CD4-positive, alpha-beta T cell treated with Interleukin-6 at 100 ng/mL for 8 hours (primary cell): ENCODE measurements at regions not wholly inside any gene's neighbourhood (a gene's known extent, or its start where the extent isn't known, plus 50 kb on each side); places are given as distances from the start of the nearest gene placed in this dataset.
"Not testable (repeated sequence)": the region's sequence is repeated elsewhere in the genome, so short reads cannot be mapped to it uniquely, and the experiment has no call there.

Source experiments
- DNase-seq: peaks from one replicate; pipeline ENCODE4 v3.0.0-alpha.2; 2020; ENCODE audit warnings: mixed read lengths, low spot score

- DNase-seq = no peak
These were observed 70.6 kb upstream of the ANKH start for GRCh38 chr5:14942212-14942611.

- DNase-seq = no peak
These were observed 65.7 kb upstream of the ANKH start for GRCh38 chr5:14937254-14937653.

GRCh38 chr5:14936588-14936987, 65.0 kb upstream of the ANKH start:
- no peak for DNase-seq

- DNase-seq = no peak
These were observed 63.8 kb upstream of the ANKH start for GRCh38 chr5:14935341-14935740.

GRCh38 chr5:14932902-14933469, 61.4 kb upstream of the ANKH start:
- no peak for DNase-seq

- DNase-seq = no peak
These were observed 58.9 kb upstream of the ANKH start for GRCh38 chr5:14930486-14930885.

- DNase-seq = no peak
These were observed 57.9 kb upstream of the ANKH start for GRCh38 chr5:14929293-14930065.

- no peak for DNase-seq
These were observed 57.1 kb upstream of the ANKH start for GRCh38 chr5:14928661-14929060.

- DNase-seq = no peak
These were observed 53.7 kb upstream of the ANKH start for GRCh38 chr5:14925326-14925725.

- not testable (repeated sequence) for DNase-seq
These were observed 51.4 kb upstream of the ANKH start for GRCh38 chr5:14922952-14923351.

- DNase-seq = no peak
These were observed 50.9 kb upstream of the ANKH start for GRCh38 chr5:14922456-14922855.
